WI38 (cell line): ENCODE measurements at regions not wholly inside any gene's neighbourhood (a gene's known extent, or its start where the extent isn't known, plus 50 kb on each side); places are given as distances from the start of the nearest gene placed in this dataset.
"Not testable (repeated sequence)": the region's sequence is repeated elsewhere in the genome, so short reads cannot be mapped to it uniquely, and the experiment has no call there.

Experiments
- H3K4me3 ChIP-seq: 2 replicates; pipeline ENCODE4 v1.5.1; 2011; ENCODE audit warnings: low read depth, mild to moderate bottlenecking, control low read depth, low read length
- TF ChIP-seq, protein P1 (sequence below): IDR thresholded peaks from 2 replicates; pipeline ENCODE4 v1.5.1; 2012; ENCODE audit warnings: low read depth, mild to moderate bottlenecking, control low read depth, low read length

DNA sequence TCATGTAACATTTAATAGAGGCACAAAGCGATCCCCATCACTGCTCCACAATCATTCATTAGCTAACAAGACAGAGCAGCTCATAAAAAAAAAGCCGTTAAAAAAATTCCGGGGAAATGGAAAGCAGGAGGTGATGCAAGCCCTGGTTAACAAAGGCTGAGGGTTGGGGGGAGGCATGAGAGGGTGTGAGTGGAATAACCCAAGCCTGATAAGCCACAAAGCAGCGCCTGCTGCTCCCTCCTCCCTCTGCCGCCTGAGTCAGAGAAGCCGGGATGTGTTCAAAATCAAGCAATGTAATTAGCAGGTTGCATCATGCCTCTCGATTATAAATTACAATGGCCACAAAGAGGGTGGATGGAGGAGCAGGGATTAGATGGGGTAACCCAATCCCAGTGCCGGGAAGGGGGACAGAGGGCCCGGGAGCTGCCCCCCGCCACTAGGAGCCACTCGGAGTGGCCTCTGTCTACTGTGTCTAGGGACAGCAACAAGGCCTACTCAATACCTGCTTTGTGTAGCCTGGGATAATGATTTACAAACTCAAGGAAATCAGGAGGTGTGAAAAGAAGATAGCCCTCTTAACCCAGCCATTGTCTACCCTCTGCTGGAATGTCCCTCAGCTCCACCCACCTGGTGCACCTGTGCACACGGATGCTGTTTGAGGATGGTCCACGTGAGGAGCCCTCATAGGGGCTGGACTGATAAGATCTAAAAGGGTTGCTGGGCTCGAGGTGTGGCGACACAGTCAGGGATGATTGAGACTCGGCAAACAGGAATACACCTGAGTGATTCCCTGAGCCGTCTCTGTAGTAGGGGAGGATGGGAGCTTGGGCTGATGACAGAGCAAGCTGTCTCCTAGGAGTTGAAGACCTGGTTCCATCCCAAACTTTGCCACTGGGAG lies 156.9 kb downstream of the VEGFA start:
- TF ChIP-seq, protein P1, sequence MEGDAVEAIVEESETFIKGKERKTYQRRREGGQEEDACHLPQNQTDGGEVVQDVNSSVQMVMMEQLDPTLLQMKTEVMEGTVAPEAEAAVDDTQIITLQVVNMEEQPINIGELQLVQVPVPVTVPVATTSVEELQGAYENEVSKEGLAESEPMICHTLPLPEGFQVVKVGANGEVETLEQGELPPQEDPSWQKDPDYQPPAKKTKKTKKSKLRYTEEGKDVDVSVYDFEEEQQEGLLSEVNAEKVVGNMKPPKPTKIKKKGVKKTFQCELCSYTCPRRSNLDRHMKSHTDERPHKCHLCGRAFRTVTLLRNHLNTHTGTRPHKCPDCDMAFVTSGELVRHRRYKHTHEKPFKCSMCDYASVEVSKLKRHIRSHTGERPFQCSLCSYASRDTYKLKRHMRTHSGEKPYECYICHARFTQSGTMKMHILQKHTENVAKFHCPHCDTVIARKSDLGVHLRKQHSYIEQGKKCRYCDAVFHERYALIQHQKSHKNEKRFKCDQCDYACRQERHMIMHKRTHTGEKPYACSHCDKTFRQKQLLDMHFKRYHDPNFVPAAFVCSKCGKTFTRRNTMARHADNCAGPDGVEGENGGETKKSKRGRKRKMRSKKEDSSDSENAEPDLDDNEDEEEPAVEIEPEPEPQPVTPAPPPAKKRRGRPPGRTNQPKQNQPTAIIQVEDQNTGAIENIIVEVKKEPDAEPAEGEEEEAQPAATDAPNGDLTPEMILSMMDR = no peak
- no peak overlapping the region for H3K4me3 ChIP-seq

- not testable (repeated sequence) for H3K4me3 ChIP-seq
These were observed 155.7 kb downstream of the VEGFA start for GRCh38 chr6:43925636-43926139.

- TF ChIP-seq, protein P1 = no peak
- no peak overlapping the region for H3K4me3 ChIP-seq
These were observed 154.3 kb downstream of the VEGFA start for GRCh38 chr6:43924222-43924702.

DNA sequence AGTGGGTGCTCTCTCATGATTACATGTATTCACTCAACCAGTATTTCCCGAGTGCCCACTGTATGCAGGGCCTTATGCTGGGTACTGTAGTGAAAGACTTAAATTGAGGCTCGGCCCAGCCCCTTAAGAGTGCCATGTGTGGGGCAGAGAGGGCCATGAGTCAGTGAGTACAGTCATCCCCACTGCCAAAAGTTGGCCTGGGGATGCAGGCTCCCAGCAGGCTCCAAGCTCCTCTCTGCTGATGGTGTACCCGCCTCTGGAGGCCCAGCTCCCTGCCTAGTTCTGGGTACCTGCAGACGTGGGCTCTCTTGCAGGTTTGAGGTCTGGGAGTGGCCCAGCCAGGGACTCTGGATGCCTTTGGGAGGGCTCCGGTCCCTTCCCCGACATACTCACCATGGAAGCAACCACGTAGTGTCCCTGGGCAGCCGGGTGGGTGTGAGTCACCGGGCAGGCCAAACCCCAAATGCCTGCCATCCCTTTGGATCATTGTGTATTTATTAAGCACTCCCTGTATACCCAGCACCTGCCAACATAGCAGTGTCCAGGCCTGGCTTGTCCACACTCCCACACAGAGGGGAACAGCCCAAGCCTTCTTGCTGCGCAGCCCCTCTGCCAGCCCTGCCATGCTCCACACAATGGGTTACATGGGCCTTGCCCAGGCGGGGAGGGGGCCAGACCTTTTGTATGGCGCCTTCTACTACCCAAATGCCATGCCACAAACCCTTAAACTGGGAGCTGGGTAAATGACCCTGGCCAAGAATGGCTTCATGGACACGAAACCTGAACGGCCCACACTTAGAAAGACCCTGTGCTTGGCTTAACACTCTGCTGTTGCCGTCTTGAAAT lies 153.6 kb downstream of the VEGFA start:
- TF ChIP-seq, protein P1 = no peak
- no peak overlapping the region for H3K4me3 ChIP-seq

DNA sequence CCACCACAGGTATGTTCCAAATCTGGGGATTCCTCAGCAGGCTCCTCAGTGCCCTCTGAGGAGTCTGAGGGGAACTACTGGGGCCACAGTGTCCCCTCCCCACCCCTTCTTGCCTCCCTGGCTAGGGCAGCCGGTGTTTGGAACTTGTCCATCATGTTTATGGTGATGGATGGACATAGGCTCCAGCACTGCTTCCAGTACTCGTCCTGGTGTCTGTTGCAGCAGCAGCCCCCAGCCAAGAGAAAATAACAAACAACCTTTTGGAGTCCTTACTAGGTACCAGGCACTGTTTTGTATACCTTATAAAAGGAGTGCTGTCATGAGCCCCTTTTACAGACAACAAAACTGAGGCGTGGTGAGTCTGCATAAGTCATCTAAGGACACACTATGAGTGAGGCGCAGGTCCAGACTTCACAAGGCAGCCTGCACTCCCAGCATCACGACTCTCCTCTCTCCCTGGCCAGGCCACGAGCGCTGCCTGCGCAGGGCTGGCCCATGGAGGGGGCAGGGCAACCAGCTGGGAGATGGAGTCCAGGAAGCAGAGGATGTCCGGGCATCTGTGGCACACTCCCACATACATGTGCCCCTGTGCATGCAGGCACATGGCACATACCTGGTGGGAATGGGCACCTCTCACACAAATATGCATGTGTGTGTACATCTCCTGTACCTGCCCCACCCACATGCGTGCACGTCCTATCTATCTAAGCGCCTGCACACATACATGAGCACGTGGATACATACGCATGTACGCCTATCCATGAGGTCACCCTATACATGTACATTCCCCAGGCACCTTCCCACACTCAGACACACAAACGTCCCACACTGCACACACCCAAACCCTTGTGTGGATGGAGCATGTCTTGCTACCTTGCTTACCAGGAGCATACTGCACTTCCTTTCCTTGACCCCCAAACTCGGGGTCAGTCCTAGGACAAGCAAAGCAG lies 152.7 kb downstream of the VEGFA start:
- TF ChIP-seq, protein P1 = no peak
- H3K4me3 ChIP-seq = no peak overlapping the region

DNA sequence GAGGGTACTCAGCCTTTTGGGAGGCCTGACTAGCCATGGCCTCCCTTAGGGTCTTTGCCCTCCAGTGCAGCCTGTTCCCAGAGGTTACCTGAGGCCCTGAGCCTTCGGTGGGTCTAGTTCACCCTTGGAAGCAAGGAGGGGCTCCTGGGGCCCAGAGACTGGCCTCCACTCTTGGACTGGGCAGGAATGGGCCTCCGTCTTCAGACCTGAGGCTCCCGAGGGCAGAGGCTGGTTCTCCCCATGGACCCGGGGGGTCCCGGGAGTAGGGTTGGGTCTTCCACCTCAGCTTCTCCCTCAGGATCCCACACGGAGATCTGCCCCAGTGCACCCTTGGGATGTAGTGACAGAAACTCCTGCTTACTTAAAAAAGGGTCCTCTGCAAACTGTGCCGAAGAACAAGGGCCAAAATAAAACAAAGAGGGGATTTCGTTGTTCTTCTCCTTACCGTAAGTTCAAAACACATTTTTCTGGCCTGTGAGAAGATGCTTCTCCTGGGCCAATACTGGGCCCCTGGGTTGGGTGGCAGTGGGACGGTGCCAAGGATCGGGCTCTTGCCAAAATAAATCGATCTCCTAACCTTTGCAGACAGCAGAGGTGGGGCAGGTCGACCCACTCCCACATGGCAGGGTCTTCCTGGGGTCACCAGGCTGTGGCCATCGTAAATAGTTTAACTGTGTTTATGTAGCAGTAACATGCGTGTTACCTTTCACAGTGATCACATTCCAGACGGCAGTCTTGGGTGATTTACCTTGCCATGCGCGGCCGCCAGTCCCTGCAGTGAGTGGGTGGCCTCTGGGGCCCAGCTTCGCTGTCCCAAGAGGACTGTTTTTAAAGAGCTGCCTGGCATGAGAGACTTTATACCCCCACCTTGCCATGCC lies 151.8 kb downstream of the VEGFA start:
- TF ChIP-seq, protein P1 = no peak
- no peak overlapping the region for H3K4me3 ChIP-seq
